ENCODE measurements at regions not wholly inside any gene's neighbourhood (a gene's known extent, or its start where the extent isn't known, plus 50 kb on each side); places are given as distances from the start of the nearest gene placed in this dataset.

- no peak for TF ChIP-seq POLR2A (IDR thresholded peaks at IDR 0.05)
- TF ChIP-seq CTCF (IDR thresholded peaks at IDR 0.05) = no peak
- no peak for TF ChIP-seq POLR2AphosphoS5 (IDR thresholded peaks at IDR 0.05)
- TF ChIP-seq EP300 (IDR thresholded peaks at IDR 0.05) = no peak
These were observed 1800.4 kb upstream of the CELF4 start for GRCh38 chr18:39365836-39366485.

Measured in sigmoid colon (tissue), 4 donors.